Liver (tissue), 8 donors: ENCODE measurements at regions not wholly inside any gene's neighbourhood (a gene's known extent, or its start where the extent isn't known, plus 50 kb on each side); places are given as distances from the start of the nearest gene placed in this dataset.

Experiments
- DNase-seq: peaks from one replicate; pipeline ENCODE4 v3.0.0-alpha.2; 2017; ENCODE audit warnings: low spot score
- H3K27ac ChIP-seq, 2 donors: one replicate each; pipeline ENCODE4 v1.7.0; 2013; ENCODE audit warnings: inconsistent platforms in 2 of 2, low read length in 2 of 2, control low read depth in 1 of 2, low read depth in 1 of 2, mild to moderate bottlenecking in 1 of 2
- H3K27me3 ChIP-seq, 4 donors: one replicate each; pipeline versions ENCODE4 v1.6.1 to v1.7.0; 2013; ENCODE audit warnings: low read length in 3 of 4, inconsistent platforms in 1 of 4, mild to moderate bottlenecking in 1 of 4, moderate library complexity in 1 of 4; ENCODE audit not compliant: control insufficient read depth in 4 of 4, insufficient read depth in 4 of 4
- H3K36me3 ChIP-seq, 4 donors: one replicate each; pipeline versions ENCODE4 v1.6.1 to v1.7.0; 2013; ENCODE audit warnings: low read length in 3 of 4, mild to moderate bottlenecking in 3 of 4, low read depth in 1 of 4, moderate library complexity in 1 of 4; ENCODE audit not compliant: control insufficient read depth in 4 of 4, insufficient read depth in 3 of 4
- H3K4me1 ChIP-seq, 4 donors: one replicate each; pipeline versions ENCODE4 v1.6.1 to v1.7.0; 2013; ENCODE audit warnings: low read length in 3 of 4, mild to moderate bottlenecking in 3 of 4, moderate library complexity in 1 of 4; ENCODE audit not compliant: control insufficient read depth in 4 of 4, insufficient read depth in 4 of 4
- H3K4me3 ChIP-seq, 3 donors: one replicate each; pipeline versions ENCODE4 v1.6.1 to v1.7.0; 2013; ENCODE audit warnings: low read length in 3 of 3, control low read depth in 1 of 3, low read depth in 1 of 3, mild to moderate bottlenecking in 1 of 3
- H3K9ac ChIP-seq, 2 donors: one replicate each; pipeline ENCODE4 v1.7.0; 2013; ENCODE audit warnings: low read length in 2 of 2, mild to moderate bottlenecking in 2 of 2, moderate library complexity in 2 of 2, control low read depth in 1 of 2, low read depth in 1 of 2
- H3K9me3 ChIP-seq, 4 donors: one replicate each; pipeline versions ENCODE4 v1.6.1 to v1.7.0; 2013; ENCODE audit warnings: low read length in 3 of 4; ENCODE audit not compliant: control insufficient read depth in 4 of 4
- EGR1 ChIP-seq, 2 donors: IDR thresholded peaks; 2 replicates each; pipeline ENCODE4 v1.6.1; 2016 to 2018; ENCODE audit warnings: antibody characterized with exemption in 2 of 2, low read depth in 2 of 2
- GABPA ChIP-seq, 2 donors: IDR thresholded peaks in 1 of 2; conservative IDR thresholded peaks in 1 of 2; 2 replicates each; pipeline ENCODE4 v1.6.1; 2016; ENCODE audit warnings: antibody characterized with exemption in 2 of 2, mild to moderate bottlenecking in 1 of 2, moderate library complexity in 1 of 2
- HNF4A ChIP-seq, 2 donors: conservative IDR thresholded peaks; 2 replicates each; pipeline ENCODE4 v1.6.1; 2016; ENCODE audit warnings: antibody characterized with exemption in 2 of 2, mild to moderate bottlenecking in 2 of 2
- HNF4G ChIP-seq: IDR thresholded peaks from 2 replicates; pipeline ENCODE4 v1.6.1; 2016; ENCODE audit warnings: antibody characterized with exemption
- JUND ChIP-seq, 2 donors: IDR thresholded peaks; 2 replicates each; pipeline ENCODE4 v1.6.1; 2016; ENCODE audit warnings: antibody characterized with exemption in 2 of 2
- NR2F2 ChIP-seq: IDR thresholded peaks from 2 replicates; pipeline ENCODE4 v1.6.1; 2016; ENCODE audit warnings: antibody characterized with exemption
- RAD21 ChIP-seq, 2 donors: IDR thresholded peaks; 2 replicates each; pipeline ENCODE4 v1.6.1; 2016; ENCODE audit warnings: antibody characterized with exemption in 2 of 2, mild to moderate bottlenecking in 2 of 2
- RXRA ChIP-seq, 2 donors: IDR thresholded peaks; 2 replicates each; pipeline ENCODE4 v1.6.1; 2017 to 2018; ENCODE audit warnings: antibody characterized with exemption in 2 of 2, mild to moderate bottlenecking in 1 of 2
- SP1 ChIP-seq: IDR thresholded peaks from 2 replicates; pipeline ENCODE4 v1.6.1; 2018; ENCODE audit warnings: antibody characterized with exemption, mild to moderate bottlenecking
- TAF1 ChIP-seq: conservative IDR thresholded peaks from 2 replicates; pipeline ENCODE4 v1.6.1; 2016; ENCODE audit warnings: antibody characterized with exemption, mild to moderate bottlenecking
- WGBS: extraction: QIAGEN DNeasy Blood & Tissue Kit; methylation state at CpG from one replicate; pipeline ENCODE4 v1.1.7; 2013; 5-methylcytosine and 5-hydroxymethylcytosine counted together
- TF ChIP-seq, protein P1 (sequence below): IDR thresholded peaks from 2 replicates; pipeline ENCODE4 v1.6.1; 2016; ENCODE audit warnings: antibody characterized with exemption, mild to moderate bottlenecking
- TF ChIP-seq, protein P2 (sequence below): IDR thresholded peaks from 2 replicates; pipeline ENCODE4 v1.6.1; 2016; ENCODE audit warnings: antibody characterized with exemption
- TF ChIP-seq, protein P3 (sequence below): fragments of 150-350 bp; IDR thresholded peaks from 2 replicates; pipeline ENCODE4 v1.5.1; 2017; ENCODE audit warnings: improper control_type of control experiment, low read depth, low read length; ENCODE audit not compliant: missing input control
- TF ChIP-seq, protein P4 (sequence below): IDR thresholded peaks from 2 replicates; pipeline ENCODE4 v1.6.1; 2016; ENCODE audit warnings: antibody characterized with exemption
- TF ChIP-seq, protein P5 (sequence below): IDR thresholded peaks from 2 replicates; pipeline ENCODE4 v1.6.1; 2016; ENCODE audit warnings: antibody characterized with exemption
- donor health status: healthy.
- donor health status: healthy.
- donor health status: healthy.
- donor health status: healthy.
- donor health status: healthy.

DNA sequence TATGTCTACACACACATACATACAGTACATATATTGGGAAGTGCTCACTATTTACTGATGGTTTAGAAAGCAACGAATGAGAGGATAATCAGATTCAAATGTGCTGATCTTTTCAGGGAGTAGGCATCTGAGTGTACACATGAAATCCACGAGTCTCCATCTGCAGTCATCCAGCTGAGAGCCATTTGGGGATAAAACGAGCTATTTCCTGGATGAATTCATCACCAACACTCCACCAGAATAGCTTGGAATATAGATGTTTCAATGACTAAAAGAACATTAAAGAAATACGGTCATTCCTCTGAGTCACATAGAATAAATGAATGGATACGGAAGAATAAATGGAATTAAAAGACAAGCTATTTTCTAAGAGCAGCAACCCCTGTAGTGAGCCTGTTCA lies 721.6 kb upstream of the ARGLU1 start:
- H3K27me3 ChIP-seq, result no peaks in the 10 kb centered on the region
- no peak for DNase-seq
- no peak overlapping the region for H3K9ac ChIP-seq
- no peaks in the 10 kb centered on the region for H3K4me1 ChIP-seq
- H3K36me3 ChIP-seq, result no peaks in the 10 kb centered on the region
- H3K27ac ChIP-seq, result no peak overlapping the region
- TF ChIP-seq HNF4G (no peak), JUND (IDR thresholded peaks at IDR 0.05) (no peak), GABPA (IDR thresholded peaks at IDR 0.05 in 1 of 2, conservative IDR thresholded peaks at IDR 0.05 in 1 of 2) (no peak), SP1 (no peak), NR2F2 (no peak)
- TF ChIP-seq, protein P1, sequence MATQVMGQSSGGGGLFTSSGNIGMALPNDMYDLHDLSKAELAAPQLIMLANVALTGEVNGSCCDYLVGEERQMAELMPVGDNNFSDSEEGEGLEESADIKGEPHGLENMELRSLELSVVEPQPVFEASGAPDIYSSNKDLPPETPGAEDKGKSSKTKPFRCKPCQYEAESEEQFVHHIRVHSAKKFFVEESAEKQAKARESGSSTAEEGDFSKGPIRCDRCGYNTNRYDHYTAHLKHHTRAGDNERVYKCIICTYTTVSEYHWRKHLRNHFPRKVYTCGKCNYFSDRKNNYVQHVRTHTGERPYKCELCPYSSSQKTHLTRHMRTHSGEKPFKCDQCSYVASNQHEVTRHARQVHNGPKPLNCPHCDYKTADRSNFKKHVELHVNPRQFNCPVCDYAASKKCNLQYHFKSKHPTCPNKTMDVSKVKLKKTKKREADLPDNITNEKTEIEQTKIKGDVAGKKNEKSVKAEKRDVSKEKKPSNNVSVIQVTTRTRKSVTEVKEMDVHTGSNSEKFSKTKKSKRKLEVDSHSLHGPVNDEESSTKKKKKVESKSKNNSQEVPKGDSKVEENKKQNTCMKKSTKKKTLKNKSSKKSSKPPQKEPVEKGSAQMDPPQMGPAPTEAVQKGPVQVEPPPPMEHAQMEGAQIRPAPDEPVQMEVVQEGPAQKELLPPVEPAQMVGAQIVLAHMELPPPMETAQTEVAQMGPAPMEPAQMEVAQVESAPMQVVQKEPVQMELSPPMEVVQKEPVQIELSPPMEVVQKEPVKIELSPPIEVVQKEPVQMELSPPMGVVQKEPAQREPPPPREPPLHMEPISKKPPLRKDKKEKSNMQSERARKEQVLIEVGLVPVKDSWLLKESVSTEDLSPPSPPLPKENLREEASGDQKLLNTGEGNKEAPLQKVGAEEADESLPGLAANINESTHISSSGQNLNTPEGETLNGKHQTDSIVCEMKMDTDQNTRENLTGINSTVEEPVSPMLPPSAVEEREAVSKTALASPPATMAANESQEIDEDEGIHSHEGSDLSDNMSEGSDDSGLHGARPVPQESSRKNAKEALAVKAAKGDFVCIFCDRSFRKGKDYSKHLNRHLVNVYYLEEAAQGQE, result no peak
- TF ChIP-seq, protein P2, sequence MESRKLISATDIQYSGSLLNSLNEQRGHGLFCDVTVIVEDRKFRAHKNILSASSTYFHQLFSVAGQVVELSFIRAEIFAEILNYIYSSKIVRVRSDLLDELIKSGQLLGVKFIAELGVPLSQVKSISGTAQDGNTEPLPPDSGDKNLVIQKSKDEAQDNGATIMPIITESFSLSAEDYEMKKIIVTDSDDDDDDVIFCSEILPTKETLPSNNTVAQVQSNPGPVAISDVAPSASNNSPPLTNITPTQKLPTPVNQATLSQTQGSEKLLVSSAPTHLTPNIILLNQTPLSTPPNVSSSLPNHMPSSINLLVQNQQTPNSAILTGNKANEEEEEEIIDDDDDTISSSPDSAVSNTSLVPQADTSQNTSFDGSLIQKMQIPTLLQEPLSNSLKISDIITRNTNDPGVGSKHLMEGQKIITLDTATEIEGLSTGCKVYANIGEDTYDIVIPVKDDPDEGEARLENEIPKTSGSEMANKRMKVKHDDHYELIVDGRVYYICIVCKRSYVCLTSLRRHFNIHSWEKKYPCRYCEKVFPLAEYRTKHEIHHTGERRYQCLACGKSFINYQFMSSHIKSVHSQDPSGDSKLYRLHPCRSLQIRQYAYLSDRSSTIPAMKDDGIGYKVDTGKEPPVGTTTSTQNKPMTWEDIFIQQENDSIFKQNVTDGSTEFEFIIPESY, result no peak
- TF ChIP-seq, protein P3, sequence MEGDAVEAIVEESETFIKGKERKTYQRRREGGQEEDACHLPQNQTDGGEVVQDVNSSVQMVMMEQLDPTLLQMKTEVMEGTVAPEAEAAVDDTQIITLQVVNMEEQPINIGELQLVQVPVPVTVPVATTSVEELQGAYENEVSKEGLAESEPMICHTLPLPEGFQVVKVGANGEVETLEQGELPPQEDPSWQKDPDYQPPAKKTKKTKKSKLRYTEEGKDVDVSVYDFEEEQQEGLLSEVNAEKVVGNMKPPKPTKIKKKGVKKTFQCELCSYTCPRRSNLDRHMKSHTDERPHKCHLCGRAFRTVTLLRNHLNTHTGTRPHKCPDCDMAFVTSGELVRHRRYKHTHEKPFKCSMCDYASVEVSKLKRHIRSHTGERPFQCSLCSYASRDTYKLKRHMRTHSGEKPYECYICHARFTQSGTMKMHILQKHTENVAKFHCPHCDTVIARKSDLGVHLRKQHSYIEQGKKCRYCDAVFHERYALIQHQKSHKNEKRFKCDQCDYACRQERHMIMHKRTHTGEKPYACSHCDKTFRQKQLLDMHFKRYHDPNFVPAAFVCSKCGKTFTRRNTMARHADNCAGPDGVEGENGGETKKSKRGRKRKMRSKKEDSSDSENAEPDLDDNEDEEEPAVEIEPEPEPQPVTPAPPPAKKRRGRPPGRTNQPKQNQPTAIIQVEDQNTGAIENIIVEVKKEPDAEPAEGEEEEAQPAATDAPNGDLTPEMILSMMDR, result no peak
- TF ChIP-seq, protein P4, sequence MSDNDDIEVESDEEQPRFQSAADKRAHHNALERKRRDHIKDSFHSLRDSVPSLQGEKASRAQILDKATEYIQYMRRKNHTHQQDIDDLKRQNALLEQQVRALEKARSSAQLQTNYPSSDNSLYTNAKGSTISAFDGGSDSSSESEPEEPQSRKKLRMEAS, result no peak
- 69% methylated on average over 5 of the region's 5 CpGs for WGBS
- H3K9me3 ChIP-seq, result no peaks in the 10 kb centered on the region
- H3K4me3 ChIP-seq, result no peak overlapping the region

DNA sequence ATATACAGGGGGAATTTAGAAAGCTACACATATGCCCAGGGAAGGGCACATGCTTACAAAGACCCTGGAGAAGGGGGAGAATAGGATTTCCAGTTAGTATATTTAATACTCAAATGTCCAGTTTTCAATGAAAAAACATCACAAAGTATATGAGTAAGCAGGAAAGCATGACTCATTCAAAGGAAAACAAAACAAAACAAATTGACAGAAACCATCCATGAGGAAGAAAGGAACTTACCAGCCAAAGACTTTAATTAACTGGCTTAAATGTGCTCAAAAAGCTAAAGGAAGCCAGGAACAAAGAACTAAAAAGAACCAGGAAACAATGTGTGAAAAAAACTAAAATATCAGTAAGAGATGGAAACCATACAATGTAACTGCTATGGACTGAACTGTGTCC lies 716.2 kb upstream of the ARGLU1 start:
- DNase-seq, result no peak
- Histone ChIP-seq H3K27ac (no peak overlapping the region), H3K27me3 (no peaks in the 10 kb centered on the region), H3K4me3 (no peak overlapping the region), H3K36me3 (no peaks in the 10 kb centered on the region), H3K9me3 (no peaks in the 10 kb centered on the region), H3K9ac (no peak overlapping the region), H3K4me1 (no peaks in the 10 kb centered on the region)
- TF ChIP-seq, protein P3, result no peak
- TF ChIP-seq RAD21 (IDR thresholded peaks at IDR 0.05) (no peak), EGR1 (IDR thresholded peaks at IDR 0.05; ENCODE audit: low read depth in 2 of 2) (no peak), JUND (IDR thresholded peaks at IDR 0.05) (no peak), GABPA (IDR thresholded peaks at IDR 0.05 in 1 of 2, conservative IDR thresholded peaks at IDR 0.05 in 1 of 2) (no peak), TAF1 (no peak), RXRA (IDR thresholded peaks at IDR 0.05) (no peak), NR2F2 (no peak), HNF4A (conservative IDR thresholded peaks at IDR 0.05) (no peak), SP1 (no peak)
- TF ChIP-seq, protein P2, result no peak
- TF ChIP-seq, protein P4, result no peak
- TF ChIP-seq, protein P5, sequence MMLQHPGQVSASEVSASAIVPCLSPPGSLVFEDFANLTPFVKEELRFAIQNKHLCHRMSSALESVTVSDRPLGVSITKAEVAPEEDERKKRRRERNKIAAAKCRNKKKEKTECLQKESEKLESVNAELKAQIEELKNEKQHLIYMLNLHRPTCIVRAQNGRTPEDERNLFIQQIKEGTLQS, result no peak
